HUDEP-2 (cell line): ENCODE measurements at regions not wholly inside any gene's neighbourhood (a gene's known extent, or its start where the extent isn't known, plus 50 kb on each side); places are given as distances from the start of the nearest gene placed in this dataset.
"Not testable (repeated sequence)": the region's sequence is repeated elsewhere in the genome, so short reads cannot be mapped to it uniquely, and the experiment has no call there.

Experiments used
- DNase-seq, 76 experiments: peaks; one replicate each; lab custom pipeline; 2025; ENCODE audit not compliant: unreplicated experiment in 76 of 76; lab: John Stamatoyannopoulos, UW

- DNase-seq: no peak
Observed at GRCh38 chr5:33049842-33050241, 338.7 kb downstream of the NPR3 start.

DNA sequence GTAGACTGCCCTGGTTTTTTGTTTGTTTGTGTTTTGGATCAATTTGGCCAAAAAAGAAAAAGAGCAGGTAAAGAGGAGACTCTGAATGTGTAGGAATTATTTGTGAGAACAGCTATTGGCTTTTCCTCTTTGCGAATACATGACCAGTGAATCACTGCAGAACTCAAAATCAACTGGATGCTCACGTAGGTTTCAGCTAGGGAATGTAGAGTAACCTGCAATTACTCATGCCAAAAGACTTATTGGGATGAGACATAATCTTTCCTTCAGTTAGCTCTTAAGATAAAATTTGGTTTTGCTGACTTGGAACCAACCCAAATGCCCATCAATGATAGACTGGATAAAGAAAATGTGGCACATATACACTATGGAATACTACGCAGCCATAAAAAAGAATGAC, 348.0 kb downstream of the NPR3 start:
- no peak for DNase-seq

DNA sequence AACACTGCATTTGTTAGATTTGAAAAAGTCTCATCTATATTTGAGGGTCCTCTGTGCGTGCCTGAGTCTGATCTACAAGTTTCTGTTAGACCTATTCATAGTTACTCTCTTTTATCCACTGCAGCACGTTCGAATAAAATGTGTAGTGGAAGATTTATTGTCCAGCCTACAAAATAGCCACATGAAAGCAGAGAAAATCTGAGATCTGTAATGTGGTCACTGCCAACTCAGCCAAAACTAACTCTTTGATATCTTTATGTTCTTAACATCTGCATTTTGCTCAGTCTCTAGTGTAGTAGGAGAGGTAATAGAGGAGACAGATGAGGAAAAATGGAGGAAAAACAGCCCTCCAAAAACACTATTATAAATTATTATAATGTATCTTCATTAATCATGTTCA, 354.0 kb downstream of the NPR3 start:
- DNase-seq: no peak

DNA sequence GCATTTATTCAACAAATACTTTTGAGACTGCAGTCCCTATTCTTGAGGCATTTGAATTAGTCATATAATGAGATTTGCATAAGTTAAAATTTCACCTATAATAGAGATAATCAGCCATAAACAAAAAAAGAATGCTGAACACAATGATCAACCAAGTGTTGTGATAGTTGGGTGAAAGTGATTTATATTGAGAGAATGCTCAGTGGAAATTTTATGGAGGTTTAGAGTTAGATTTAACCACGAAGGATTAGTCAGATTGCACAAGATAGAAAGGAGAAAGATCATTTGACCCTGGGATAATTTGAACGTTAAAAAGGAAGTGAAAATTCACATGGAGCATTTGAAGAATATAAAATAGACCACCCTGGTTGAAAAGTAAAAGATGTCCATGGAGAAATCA, 356.2 kb downstream of the NPR3 start:
- no peak for DNase-seq

DNA sequence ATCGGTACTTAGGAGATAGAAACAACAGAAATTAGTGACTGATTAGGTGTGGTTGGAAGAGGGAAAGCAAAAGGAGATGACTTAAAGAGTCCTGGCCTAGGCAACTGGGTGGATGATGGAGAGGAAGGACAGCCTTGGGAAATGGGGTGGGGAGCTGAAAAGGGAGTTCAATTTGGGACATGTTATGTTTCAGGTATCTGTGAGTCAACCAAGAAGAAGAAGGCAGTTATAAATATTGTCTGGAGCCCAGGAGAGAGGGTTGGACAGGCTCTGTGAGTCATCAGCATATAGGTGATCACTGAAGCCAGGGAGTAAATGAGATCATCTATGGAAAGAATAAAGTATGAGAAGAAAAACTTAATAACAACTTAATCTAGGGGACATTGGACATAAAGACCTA, 357.7 kb downstream of the NPR3 start:
- DNase-seq: no peak

- DNase-seq: no peak
Observed at GRCh38 chr5:33072296-33072695, 361.2 kb downstream of the NPR3 start.

DNA sequence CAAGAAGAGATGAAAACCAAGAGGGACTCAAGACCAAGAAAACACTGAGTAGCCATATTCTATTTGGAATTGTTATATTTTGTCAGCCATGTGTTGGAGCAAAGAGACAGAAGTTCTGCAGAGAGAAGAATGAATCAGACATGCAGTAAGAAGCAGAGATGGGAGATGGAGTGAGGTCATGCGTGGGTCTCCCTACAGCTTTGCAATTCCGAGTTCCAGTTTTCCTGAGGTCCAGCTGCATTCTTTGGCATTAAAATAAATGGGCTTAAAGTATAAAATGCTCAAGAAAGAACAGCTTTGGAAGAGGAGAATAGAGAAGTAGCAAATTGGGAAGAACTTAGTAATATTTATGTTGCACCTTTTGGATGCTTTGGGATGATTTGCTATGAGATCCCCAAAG, 361.6 kb downstream of the NPR3 start:
- DNase-seq: no peak

GRCh38 chr5:33073881-33074327, 362.8 kb downstream of the NPR3 start:
- DNase-seq: no peak

GRCh38 chr5:33074548-33074947, 363.4 kb downstream of the NPR3 start:
- DNase-seq: no peak

DNA sequence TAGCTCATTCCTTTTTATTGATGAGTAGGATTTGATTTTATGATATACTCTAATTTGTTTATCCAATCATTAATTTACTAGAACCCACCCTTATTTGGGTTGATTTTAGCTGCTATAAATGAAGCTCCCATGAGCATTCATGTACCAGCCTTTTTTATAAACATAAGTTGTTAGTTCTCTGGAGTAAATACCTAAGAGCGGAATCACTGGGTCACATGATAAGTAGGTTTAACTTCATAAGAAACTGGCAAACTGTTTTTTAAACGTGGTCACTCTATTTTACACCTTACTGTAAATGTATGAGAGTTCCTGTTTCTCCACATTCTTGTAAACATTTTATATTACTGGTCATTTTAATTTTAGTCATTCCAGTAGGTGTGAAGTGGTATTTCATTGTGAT, 364.6 kb downstream of the NPR3 start:
- no peak for DNase-seq

GRCh38 chr5:33079548-33079947, 361.2 kb upstream of the TARS1 start:
- DNase-seq: no peak

- DNase-seq: no peak
Observed at GRCh38 chr5:33080287-33080686, 360.5 kb upstream of the TARS1 start.

GRCh38 chr5:33088176-33088575, 352.6 kb upstream of the TARS1 start:
- DNase-seq: no peak

- DNase-seq: no peak
Observed at GRCh38 chr5:33091571-33092363, 349.0 kb upstream of the TARS1 start.

GRCh38 chr5:33092719-33093118, 348.0 kb upstream of the TARS1 start:
- DNase-seq: no peak

- no peak for DNase-seq
Observed at GRCh38 chr5:33102551-33102950, 338.2 kb upstream of the TARS1 start.

DNA sequence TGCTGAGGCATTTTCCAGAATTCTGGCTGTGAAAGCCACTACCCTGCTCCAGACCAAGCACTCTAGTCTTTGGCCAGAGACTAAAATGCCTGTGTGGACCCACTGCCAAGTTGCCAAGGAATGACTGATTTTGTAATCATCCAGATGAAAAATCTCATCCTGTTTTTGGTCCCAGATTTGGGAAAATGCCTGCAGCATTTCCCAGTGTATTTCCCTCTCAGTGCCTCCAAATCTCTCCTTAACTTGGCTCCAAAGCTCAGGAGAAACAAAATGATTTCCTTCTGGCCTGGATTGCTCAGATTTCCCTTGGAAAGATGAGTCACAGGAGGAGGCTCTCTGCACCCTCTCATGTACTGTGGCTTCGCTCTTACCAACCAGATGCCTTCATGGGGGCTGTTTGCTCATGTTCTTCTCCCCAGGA, 335.2 kb upstream of the TARS1 start:
- no peak for DNase-seq

DNA sequence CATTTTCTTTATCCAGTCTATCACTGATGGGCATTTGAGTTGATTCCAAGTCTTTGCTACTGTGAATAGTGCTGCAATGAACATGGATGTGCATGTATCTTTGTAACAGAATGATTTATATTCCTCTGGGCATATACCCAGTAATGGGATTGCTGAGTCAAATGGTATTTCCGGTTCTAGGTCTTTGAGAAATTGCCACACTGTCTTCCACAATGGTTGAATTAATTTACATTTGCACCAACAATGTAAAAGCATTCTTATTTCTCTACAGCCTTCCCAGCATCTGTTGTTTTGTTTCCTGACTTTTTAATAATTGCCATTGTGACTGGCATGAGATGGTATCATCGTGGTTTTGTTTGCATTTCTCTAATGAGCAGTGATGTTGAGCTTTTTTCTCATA, 330.3 kb upstream of the TARS1 start:
- DNase-seq: not testable (repeated sequence)

DNA sequence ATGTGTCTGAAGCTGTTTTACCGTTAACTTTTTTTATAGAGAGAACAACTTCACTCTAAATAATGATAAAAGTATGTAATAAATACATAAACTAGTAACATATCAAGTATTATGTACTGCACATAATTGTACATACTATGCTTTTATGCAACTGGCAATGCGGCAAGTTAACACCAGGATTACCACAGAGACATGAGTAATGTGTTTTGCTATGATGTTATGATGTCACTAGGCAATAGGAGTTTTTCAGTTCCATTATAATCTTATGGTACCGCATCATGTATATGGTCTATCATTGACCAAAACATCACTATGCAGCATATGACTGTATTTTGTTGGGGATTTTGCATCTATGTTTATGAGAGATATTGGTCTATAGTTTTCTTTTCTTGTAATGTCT, 326.4 kb upstream of the TARS1 start:
- DNase-seq: no peak

DNA sequence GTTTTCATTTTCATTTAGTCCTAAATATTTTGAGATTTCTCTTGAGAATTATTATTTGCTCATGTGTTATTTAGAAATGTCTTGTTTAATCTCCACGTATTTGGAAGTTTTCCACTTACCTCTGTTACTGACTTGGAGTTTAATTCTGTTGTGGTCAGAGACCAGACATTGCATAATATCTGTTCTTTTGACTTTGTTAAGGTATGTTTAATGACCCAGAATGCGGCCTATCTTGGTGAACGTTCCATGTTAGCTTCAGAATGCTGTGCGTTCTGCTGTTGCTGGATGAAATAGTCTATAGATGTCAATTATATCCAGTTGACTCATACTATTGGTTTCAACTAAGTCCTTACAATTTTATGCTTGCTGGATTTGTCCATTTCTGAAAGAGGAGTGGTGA, 325.3 kb upstream of the TARS1 start:
- DNase-seq: no peak

GRCh38 chr5:33118761-33119415, 321.9 kb upstream of the TARS1 start:
- no peak for DNase-seq

- DNase-seq: no peak
Observed at GRCh38 chr5:33120671-33121070, 320.1 kb upstream of the TARS1 start.
